GM10266 (cell line): ENCODE measurements at regions not wholly inside any gene's neighbourhood (a gene's known extent, or its start where the extent isn't known, plus 50 kb on each side); places are given as distances from the start of the nearest gene placed in this dataset.

ENCODE experiments used
- DNase-seq: peaks from one replicate; pipeline ENCODE4 v3.0.0; 2012; ENCODE audit errors: extremely low spot score
- CTCF ChIP-seq: IDR thresholded peaks from 2 replicates; pipeline ENCODE4 v1.5.1; 2012; ENCODE audit warnings: mild to moderate bottlenecking, low read depth; ENCODE audit not compliant: control insufficient read depth, insufficient read depth; ENCODE audit errors: missing control alignments

GRCh38 chr7:13104128-13104527 is 416.7 kb downstream of the ARL4A start:
- TF ChIP-seq CTCF: no peak
- DNase-seq: no peak

- no peak for DNase-seq
- TF ChIP-seq CTCF: no peak
Measured at GRCh38 chr7:13105209-13105608, 417.8 kb downstream of the ARL4A start.

- no peak for TF ChIP-seq CTCF
- no peak for DNase-seq
Measured at GRCh38 chr7:13106513-13106912, 419.1 kb downstream of the ARL4A start.

- DNase-seq: no peak
- no peak for TF ChIP-seq CTCF
Measured at GRCh38 chr7:13107291-13107690, 419.9 kb downstream of the ARL4A start.

- DNase-seq: no peak
- no peak for TF ChIP-seq CTCF
Measured at GRCh38 chr7:13108061-13108460, 420.6 kb downstream of the ARL4A start.

GRCh38 chr7:13109201-13109600 is 421.8 kb downstream of the ARL4A start:
- DNase-seq: no peak
- TF ChIP-seq CTCF: no peak

- DNase-seq: no peak
- TF ChIP-seq CTCF: no peak
Measured at GRCh38 chr7:13110107-13110506, 422.7 kb downstream of the ARL4A start.
